WTC11 (cell line): ENCODE measurements at regions not wholly inside any gene's neighbourhood (a gene's known extent, or its start where the extent isn't known, plus 50 kb on each side); places are given as distances from the start of the nearest gene placed in this dataset.

Experiments used
- ATAC-seq: fragments of 200-7000 bp; cut with Tn5 transposase; 2 replicates; pipeline ENCODE4 v1.10.0; 2021; ENCODE audit warnings: mild to moderate bottlenecking, moderate library complexity
- CTCF ChIA-PET: fragments of 300-600 bp; sonication (Branson Sonifier 250); formaldehyde crosslinking; loops from one replicate; lab custom pipeline; 2021; ENCODE audit warnings: antibody characterized with exemption; lab: Charles Lee
- POLR2A ChIA-PET: fragments of 350-600 bp; sonication (Branson Sonifier 250); formaldehyde crosslinking; loops from one replicate; lab custom pipeline; 2021; ENCODE audit warnings: antibody characterized with exemption; lab: Charles Lee
- DNase-seq: peaks from one replicate; pipeline ENCODE4 v3.0.0; 2021; ENCODE audit warnings: low spot score
- H3K27ac Mint-ChIP-seq: 2 replicates; pipeline ENCODE4 v1.8.0; 2021; ENCODE audit warnings: mixed read lengths
- H3K27me3 Mint-ChIP-seq: 2 replicates; pipeline ENCODE4 v1.8.0; 2021; ENCODE audit warnings: low read depth, mild to moderate bottlenecking, moderate library complexity, mixed read lengths
- H3K36me3 Mint-ChIP-seq: 2 replicates; pipeline ENCODE4 v1.8.0; 2021; ENCODE audit warnings: mixed read lengths
- H3K4me1 Mint-ChIP-seq: 2 replicates; pipeline ENCODE4 v1.8.0; 2022; ENCODE audit warnings: mixed read lengths
- H3K4me3 Mint-ChIP-seq: 2 replicates; pipeline ENCODE4 v1.8.0; 2021; ENCODE audit warnings: mild to moderate bottlenecking, moderate library complexity, mixed read lengths
- H3K9me3 Mint-ChIP-seq: 2 replicates; pipeline ENCODE4 v1.8.0; 2021; ENCODE audit warnings: mixed read lengths
- ESRRA ChIP-seq: sonication (generic); formaldehyde crosslinking; IDR thresholded peaks from 2 replicates; pipeline ENCODE4 v1.8.1; 2022; ENCODE audit warnings: mild to moderate bottlenecking, missing genetic modification reagents, borderline replicate concordance
- FOXP1 ChIP-seq: sonication (generic); formaldehyde crosslinking; IDR thresholded peaks from 2 replicates; pipeline ENCODE4 v1.8.0; 2022; ENCODE audit warnings: missing genetic modification reagents, mild to moderate bottlenecking, moderate library complexity, borderline replicate concordance
- GABPB1 ChIP-seq: sonication (generic); formaldehyde crosslinking; IDR thresholded peaks from 2 replicates; pipeline ENCODE4 v1.8.1; 2023; ENCODE audit warnings: mild to moderate bottlenecking, missing genetic modification reagents
- IRF2 ChIP-seq: sonication (generic); formaldehyde crosslinking; IDR thresholded peaks from 2 replicates; pipeline ENCODE4 v1.8.0; 2022; ENCODE audit warnings: low read depth, missing genetic modification reagents, borderline replicate concordance
- SOX15 ChIP-seq: fragments of 250-450 bp; sonication (Bioruptor Pico); IDR thresholded peaks from 2 replicates; pipeline ENCODE4 v1.9.0; 2021; ENCODE audit warnings: mild to moderate bottlenecking
- TCF7 ChIP-seq: sonication (generic); formaldehyde crosslinking; IDR thresholded peaks from 2 replicates; pipeline ENCODE4 v1.8.0; 2022; ENCODE audit warnings: mild to moderate bottlenecking, low read depth, missing genetic modification reagents, moderate library complexity
- TEAD4 ChIP-seq: sonication (generic); formaldehyde crosslinking; IDR thresholded peaks from 2 replicates; pipeline ENCODE4 v1.8.0; 2022; ENCODE audit warnings: mild to moderate bottlenecking, missing genetic modification reagents
- ZNF138 ChIP-seq: sonication (generic); formaldehyde crosslinking; conservative IDR thresholded peaks from 2 replicates; pipeline ENCODE4 v1.8.1; 2022; ENCODE audit warnings: mild to moderate bottlenecking, moderate library complexity, missing genetic modification reagents
- ZNF219 ChIP-seq: sonication (generic); formaldehyde crosslinking; IDR thresholded peaks from 2 replicates; pipeline ENCODE4 v1.8.0; 2023; ENCODE audit warnings: missing genetic modification reagents, mild to moderate bottlenecking, borderline replicate concordance
- ZNF416 ChIP-seq: fragments of 250-450 bp; sonication (Bioruptor Pico); IDR thresholded peaks from 2 replicates; pipeline ENCODE4 v1.9.0; 2021; ENCODE audit warnings: mild to moderate bottlenecking, inconsistent platforms
- TF ChIP-seq, protein P1 (sequence below): sonication (generic); formaldehyde crosslinking; IDR thresholded peaks from 2 replicates; pipeline ENCODE4 v1.8.1; 2023; ENCODE audit warnings: mild to moderate bottlenecking, missing genetic modification reagents, moderate library complexity
- TF ChIP-seq, protein P2 (sequence below): sonication (generic); formaldehyde crosslinking; IDR thresholded peaks from 2 replicates; pipeline ENCODE4 v1.8.0; 2022; ENCODE audit warnings: mild to moderate bottlenecking, missing genetic modification reagents
- TF ChIP-seq, protein P3 (sequence below): sonication (generic); formaldehyde crosslinking; IDR thresholded peaks from 2 replicates; pipeline ENCODE4 v1.8.1; 2022; ENCODE audit warnings: low read depth, missing genetic modification reagents, borderline replicate concordance
- TF ChIP-seq, protein P4 (sequence below): sonication (generic); formaldehyde crosslinking; IDR thresholded peaks from 2 replicates; pipeline ENCODE4 v1.8.1; 2023; ENCODE audit warnings: mild to moderate bottlenecking, missing genetic modification reagents
- TF ChIP-seq, protein P5 (sequence below): fragments of 250-450 bp; sonication (Bioruptor Pico); IDR thresholded peaks from 2 replicates; pipeline ENCODE4 v1.8.0; 2021; ENCODE audit warnings: mild to moderate bottlenecking
- TF ChIP-seq, protein P6 (sequence below): sonication (generic); formaldehyde crosslinking; IDR thresholded peaks from 2 replicates; pipeline ENCODE4 v1.8.0; 2022; ENCODE audit warnings: mild to moderate bottlenecking, missing genetic modification reagents
- TF ChIP-seq, protein P7 (sequence below): sonication (generic); formaldehyde crosslinking; IDR thresholded peaks from 2 replicates; pipeline ENCODE4 v1.8.1; 2022; ENCODE audit warnings: low read depth, mild to moderate bottlenecking, moderate library complexity, missing genetic modification reagents, borderline replicate concordance
- TF ChIP-seq, protein P8 (sequence below): sonication (generic); formaldehyde crosslinking; IDR thresholded peaks from 2 replicates; pipeline ENCODE4 v1.8.1; 2022; ENCODE audit warnings: mild to moderate bottlenecking, moderate library complexity, missing genetic modification reagents
- TF ChIP-seq, protein P9 (sequence below): sonication (generic); formaldehyde crosslinking; IDR thresholded peaks from 2 replicates; pipeline ENCODE4 v1.8.0; 2023; ENCODE audit warnings: mild to moderate bottlenecking, missing genetic modification reagents
- TF ChIP-seq, protein P10 (sequence below): fragments of 250-450 bp; sonication (Bioruptor Pico); conservative IDR thresholded peaks from 2 replicates; pipeline ENCODE4 v1.9.0; 2021; ENCODE audit warnings: mild to moderate bottlenecking

DNA sequence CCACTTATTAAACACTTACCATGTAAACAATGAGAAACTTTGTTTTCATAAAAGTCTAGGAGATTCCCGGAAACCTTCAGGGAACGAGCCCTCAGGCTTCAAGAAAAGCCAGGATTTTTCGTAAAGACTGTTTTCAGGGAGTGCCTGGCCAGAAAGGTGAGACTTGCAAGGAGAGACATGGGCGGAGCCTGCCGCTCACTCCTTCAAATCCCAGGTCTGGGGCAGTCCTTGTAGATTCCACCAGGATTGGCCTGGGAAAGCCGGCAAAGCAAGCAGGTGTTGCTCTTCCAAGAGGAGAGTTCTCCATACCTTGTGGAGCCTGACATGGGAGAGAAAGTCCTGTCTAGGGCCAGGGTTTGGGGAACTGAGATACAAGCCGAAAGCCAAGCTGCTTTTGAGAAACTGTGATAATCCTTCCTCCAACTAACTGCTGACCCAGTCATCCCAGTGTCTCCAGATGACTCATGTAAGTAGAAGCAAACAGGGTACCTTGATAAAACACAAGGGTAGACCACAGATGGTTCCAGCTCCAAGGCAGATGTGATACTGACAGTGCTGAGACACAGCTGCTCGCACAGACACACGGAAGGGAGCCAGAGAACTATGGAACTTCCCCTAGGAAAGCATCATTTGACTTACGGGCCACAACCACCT is 69.4 kb upstream of the NAA20 start:
- TF ChIP-seq TEAD4 (no peak), ZNF416 (no peak), ZNF219 (CRISPR knock-in tag) (no peak), ZNF138 (CRISPR knock-in tag) (no peak), ESRRA (CRISPR knock-in tag) (no peak), SOX15 (no peak), FOXP1 (CRISPR knock-in tag) (no peak), IRF2 (CRISPR knock-in tag) (no peak), TCF7 (no peak), GABPB1 (CRISPR knock-in tag) (no peak)
- TF ChIP-seq, protein P1, sequence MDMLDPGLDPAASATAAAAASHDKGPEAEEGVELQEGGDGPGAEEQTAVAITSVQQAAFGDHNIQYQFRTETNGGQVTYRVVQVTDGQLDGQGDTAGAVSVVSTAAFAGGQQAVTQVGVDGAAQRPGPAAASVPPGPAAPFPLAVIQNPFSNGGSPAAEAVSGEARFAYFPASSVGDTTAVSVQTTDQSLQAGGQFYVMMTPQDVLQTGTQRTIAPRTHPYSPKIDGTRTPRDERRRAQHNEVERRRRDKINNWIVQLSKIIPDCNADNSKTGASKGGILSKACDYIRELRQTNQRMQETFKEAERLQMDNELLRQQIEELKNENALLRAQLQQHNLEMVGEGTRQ = no peak
- TF ChIP-seq, protein P2, sequence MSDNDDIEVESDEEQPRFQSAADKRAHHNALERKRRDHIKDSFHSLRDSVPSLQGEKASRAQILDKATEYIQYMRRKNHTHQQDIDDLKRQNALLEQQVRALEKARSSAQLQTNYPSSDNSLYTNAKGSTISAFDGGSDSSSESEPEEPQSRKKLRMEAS = no peak
- TF ChIP-seq, protein P3, sequence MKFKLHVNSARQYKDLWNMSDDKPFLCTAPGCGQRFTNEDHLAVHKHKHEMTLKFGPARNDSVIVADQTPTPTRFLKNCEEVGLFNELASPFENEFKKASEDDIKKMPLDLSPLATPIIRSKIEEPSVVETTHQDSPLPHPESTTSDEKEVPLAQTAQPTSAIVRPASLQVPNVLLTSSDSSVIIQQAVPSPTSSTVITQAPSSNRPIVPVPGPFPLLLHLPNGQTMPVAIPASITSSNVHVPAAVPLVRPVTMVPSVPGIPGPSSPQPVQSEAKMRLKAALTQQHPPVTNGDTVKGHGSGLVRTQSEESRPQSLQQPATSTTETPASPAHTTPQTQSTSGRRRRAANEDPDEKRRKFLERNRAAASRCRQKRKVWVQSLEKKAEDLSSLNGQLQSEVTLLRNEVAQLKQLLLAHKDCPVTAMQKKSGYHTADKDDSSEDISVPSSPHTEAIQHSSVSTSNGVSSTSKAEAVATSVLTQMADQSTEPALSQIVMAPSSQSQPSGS (CRISPR knock-in tag) = no peak
- TF ChIP-seq, protein P4, sequence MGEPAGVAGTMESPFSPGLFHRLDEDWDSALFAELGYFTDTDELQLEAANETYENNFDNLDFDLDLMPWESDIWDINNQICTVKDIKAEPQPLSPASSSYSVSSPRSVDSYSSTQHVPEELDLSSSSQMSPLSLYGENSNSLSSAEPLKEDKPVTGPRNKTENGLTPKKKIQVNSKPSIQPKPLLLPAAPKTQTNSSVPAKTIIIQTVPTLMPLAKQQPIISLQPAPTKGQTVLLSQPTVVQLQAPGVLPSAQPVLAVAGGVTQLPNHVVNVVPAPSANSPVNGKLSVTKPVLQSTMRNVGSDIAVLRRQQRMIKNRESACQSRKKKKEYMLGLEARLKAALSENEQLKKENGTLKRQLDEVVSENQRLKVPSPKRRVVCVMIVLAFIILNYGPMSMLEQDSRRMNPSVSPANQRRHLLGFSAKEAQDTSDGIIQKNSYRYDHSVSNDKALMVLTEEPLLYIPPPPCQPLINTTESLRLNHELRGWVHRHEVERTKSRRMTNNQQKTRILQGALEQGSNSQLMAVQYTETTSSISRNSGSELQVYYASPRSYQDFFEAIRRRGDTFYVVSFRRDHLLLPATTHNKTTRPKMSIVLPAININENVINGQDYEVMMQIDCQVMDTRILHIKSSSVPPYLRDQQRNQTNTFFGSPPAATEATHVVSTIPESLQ (CRISPR knock-in tag) = no peak
- TF ChIP-seq, protein P5, sequence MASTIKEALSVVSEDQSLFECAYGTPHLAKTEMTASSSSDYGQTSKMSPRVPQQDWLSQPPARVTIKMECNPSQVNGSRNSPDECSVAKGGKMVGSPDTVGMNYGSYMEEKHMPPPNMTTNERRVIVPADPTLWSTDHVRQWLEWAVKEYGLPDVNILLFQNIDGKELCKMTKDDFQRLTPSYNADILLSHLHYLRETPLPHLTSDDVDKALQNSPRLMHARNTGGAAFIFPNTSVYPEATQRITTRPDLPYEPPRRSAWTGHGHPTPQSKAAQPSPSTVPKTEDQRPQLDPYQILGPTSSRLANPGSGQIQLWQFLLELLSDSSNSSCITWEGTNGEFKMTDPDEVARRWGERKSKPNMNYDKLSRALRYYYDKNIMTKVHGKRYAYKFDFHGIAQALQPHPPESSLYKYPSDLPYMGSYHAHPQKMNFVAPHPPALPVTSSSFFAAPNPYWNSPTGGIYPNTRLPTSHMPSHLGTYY (CRISPR knock-in tag) = no peak
- TF ChIP-seq, protein P6, sequence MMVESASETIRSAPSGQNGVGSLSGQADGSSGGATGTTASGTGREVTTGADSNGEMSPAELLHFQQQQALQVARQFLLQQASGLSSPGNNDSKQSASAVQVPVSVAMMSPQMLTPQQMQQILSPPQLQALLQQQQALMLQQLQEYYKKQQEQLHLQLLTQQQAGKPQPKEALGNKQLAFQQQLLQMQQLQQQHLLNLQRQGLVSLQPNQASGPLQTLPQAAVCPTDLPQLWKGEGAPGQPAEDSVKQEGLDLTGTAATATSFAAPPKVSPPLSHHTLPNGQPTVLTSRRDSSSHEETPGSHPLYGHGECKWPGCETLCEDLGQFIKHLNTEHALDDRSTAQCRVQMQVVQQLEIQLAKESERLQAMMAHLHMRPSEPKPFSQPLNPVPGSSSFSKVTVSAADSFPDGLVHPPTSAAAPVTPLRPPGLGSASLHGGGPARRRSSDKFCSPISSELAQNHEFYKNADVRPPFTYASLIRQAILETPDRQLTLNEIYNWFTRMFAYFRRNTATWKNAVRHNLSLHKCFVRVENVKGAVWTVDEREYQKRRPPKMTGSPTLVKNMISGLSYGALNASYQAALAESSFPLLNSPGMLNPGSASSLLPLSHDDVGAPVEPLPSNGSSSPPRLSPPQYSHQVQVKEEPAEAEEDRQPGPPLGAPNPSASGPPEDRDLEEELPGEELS (CRISPR knock-in tag) = no peak
- TF ChIP-seq, protein P7, sequence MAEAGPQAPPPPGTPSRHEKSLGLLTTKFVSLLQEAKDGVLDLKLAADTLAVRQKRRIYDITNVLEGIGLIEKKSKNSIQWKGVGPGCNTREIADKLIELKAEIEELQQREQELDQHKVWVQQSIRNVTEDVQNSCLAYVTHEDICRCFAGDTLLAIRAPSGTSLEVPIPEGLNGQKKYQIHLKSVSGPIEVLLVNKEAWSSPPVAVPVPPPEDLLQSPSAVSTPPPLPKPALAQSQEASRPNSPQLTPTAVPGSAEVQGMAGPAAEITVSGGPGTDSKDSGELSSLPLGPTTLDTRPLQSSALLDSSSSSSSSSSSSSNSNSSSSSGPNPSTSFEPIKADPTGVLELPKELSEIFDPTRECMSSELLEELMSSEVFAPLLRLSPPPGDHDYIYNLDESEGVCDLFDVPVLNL = no peak
- TF ChIP-seq, protein P8, sequence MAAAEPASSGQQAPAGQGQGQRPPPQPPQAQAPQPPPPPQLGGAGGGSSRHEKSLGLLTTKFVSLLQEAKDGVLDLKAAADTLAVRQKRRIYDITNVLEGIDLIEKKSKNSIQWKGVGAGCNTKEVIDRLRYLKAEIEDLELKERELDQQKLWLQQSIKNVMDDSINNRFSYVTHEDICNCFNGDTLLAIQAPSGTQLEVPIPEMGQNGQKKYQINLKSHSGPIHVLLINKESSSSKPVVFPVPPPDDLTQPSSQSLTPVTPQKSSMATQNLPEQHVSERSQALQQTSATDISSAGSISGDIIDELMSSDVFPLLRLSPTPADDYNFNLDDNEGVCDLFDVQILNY (CRISPR knock-in tag) = no peak
- TF ChIP-seq, protein P9, sequence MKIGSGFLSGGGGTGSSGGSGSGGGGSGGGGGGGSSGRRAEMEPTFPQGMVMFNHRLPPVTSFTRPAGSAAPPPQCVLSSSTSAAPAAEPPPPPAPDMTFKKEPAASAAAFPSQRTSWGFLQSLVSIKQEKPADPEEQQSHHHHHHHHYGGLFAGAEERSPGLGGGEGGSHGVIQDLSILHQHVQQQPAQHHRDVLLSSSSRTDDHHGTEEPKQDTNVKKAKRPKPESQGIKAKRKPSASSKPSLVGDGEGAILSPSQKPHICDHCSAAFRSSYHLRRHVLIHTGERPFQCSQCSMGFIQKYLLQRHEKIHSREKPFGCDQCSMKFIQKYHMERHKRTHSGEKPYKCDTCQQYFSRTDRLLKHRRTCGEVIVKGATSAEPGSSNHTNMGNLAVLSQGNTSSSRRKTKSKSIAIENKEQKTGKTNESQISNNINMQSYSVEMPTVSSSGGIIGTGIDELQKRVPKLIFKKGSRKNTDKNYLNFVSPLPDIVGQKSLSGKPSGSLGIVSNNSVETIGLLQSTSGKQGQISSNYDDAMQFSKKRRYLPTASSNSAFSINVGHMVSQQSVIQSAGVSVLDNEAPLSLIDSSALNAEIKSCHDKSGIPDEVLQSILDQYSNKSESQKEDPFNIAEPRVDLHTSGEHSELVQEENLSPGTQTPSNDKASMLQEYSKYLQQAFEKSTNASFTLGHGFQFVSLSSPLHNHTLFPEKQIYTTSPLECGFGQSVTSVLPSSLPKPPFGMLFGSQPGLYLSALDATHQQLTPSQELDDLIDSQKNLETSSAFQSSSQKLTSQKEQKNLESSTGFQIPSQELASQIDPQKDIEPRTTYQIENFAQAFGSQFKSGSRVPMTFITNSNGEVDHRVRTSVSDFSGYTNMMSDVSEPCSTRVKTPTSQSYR (CRISPR knock-in tag) = no peak
- TF ChIP-seq, protein P10, sequence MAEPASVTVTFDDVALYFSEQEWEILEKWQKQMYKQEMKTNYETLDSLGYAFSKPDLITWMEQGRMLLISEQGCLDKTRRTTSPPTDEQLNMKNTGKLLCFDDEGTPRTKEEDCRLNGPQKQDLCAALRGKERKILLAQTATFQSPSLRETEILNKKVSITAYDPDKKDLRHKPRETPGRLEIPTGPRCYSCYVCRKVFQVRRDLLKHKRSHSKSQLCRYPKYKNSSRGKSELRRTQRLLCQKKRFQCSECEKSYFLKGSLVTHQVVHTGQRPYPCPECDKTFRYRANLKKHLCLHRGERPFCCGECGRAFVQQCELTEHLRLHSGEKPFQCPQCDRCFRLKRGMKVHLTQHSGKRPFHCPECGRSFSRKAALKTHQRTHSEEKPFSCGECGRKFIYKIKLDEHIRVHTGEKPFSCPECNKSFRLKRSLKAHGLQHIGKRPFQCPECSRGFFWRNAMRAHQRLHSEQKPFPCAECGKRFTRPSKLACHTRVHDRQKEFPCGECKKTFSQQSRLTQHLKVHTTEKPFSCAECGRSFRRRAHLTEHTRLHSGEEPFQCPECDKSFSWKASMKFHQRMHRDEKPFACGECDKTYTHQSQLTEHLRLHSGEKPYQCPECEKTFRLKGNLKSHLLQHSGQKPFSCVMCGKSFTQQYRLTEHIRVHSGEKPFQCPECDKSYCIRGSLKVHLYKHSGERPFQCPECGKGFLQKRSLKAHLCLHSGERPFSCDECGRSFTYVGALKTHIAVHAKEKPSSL (CRISPR knock-in tag) = no peak
- H3K9me3 Mint-ChIP-seq = no peaks in the 10 kb centered on the region
- no peaks in the 10 kb centered on the region for H3K27me3 Mint-ChIP-seq
- ATAC-seq = peak; percentile 93
- H3K4me3 Mint-ChIP-seq = no peak overlapping the region
- no peaks in the 10 kb centered on the region for H3K36me3 Mint-ChIP-seq
- peaks cover 11% of the 10 kb centered on the region for H3K4me1 Mint-ChIP-seq
- DNase-seq = peak; percentile 47
- peak overlapping the region; percentile 53; the same call in 1 of the 2 replicates for H3K27ac Mint-ChIP-seq
- ChIA-PET CTCF (no interaction called here), POLR2A (no interaction called here)
